ENCODE measurements at regions not wholly inside any gene's neighbourhood (a gene's known extent, or its start where the extent isn't known, plus 50 kb on each side); places are given as distances from the start of the nearest gene placed in this dataset.
"Not testable (repeated sequence)": the region's sequence is repeated elsewhere in the genome, so short reads cannot be mapped to it uniquely, and the experiment has no call there.

DNA sequence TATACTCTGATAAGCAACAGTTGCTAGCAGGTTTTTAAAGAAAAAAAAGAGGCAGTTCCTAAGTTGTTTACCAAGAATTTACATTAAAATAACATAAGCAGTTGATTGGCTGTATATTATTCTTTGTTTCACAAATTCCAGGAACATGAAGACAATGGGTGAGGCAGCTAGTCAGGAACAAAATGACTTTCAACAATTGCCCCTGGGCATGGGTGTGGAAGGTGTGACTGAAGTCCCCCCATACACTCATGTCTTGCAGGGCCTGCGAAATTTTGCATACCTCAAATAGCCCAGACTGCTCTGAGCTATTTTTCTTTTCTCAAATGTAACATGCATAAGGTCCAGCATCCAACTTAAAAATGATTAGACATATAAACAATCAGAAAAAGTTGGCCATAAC, 267.2 kb upstream of the DIO3 start:
- Histone ChIP-seq H3K36me3 (no peaks in the 10 kb centered on the region), H3K4me1 (no peaks in the 10 kb centered on the region), H3K9me3 (peaks cover 0 to 18% (median 6%) of the 10 kb centered on the region in 3 donors), H3K4me3 (no peak overlapping the region), H3K27me3 (no peaks in the 10 kb centered on the region), H3K27ac (no peak overlapping the region)
- intact Hi-C loops (cut with DNase I; ENCODE audit: low total_unique reads): no loop called here
- DNase-seq: no peak
- TF ChIP-seq CTCF (IDR thresholded peaks at IDR 0.05): no peak

GRCh38 chr14:101299781-101300180, 261.5 kb upstream of the DIO3 start:
- H3K4me3 ChIP-seq; DNase-seq; H3K27ac ChIP-seq; H3K4me1 ChIP-seq; H3K36me3 ChIP-seq; intact Hi-C loops (cut with DNase I; ENCODE audit: low total_unique reads); H3K27me3 ChIP-seq: not testable (repeated sequence)
- H3K9me3 ChIP-seq: peaks cover 0 to 18% (median 6%) of the 10 kb centered on the region in 3 donors

DNA sequence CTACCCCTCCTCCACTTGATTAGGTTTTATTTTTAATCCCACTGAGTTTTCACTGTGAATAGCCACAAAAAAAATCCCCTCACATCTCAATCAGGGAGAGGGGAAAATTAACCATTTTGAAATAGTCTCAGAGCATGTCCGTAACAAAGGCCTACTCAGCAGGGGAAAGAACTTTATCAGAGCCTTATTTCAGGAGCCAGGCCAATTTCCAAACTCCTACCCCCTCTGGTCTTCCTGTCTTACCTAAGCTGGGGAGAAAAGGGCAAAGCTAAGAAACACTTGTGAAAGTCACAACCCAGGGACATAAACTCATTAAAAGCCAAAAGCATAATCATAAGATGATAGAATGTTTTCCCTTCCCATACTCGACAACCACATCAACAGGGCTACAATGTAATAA, 260.3 kb upstream of the DIO3 start:
- Histone ChIP-seq H3K9me3 (peaks cover 0 to 18% (median 6%) of the 10 kb centered on the region in 3 donors), H3K4me1 (no peaks in the 10 kb centered on the region), H3K36me3 (no peaks in the 10 kb centered on the region), H3K27ac (no peak overlapping the region), H3K27me3 (no peaks in the 10 kb centered on the region), H3K4me3 (no peak overlapping the region)
- no peak for DNase-seq
- intact Hi-C loops (cut with DNase I; ENCODE audit: low total_unique reads): no loop called here
- no peak for TF ChIP-seq CTCF (IDR thresholded peaks at IDR 0.05)

DNA sequence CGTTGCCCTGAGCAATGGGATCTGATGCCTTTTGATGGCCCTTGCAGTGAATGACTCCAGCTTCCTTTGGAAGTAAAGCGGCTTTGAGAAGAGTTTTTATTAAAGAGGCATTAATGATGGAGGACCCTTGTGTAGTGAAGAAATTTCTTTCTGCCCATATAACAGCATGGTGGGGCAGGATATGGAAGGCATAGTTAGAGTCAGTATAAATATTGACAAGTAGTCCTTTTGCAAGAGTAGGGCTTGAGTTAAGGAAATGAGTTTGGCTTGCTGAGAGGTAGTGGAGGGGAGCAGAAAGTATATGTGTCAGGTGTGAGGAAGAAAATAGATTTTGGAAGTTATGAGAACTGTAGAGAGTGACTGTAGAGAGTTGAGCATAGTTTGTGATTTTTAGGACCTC, 254.1 kb upstream of the DIO3 start:
- DNase-seq; H3K4me1 ChIP-seq; H3K36me3 ChIP-seq; H3K9me3 ChIP-seq; H3K27me3 ChIP-seq; H3K4me3 ChIP-seq; H3K27ac ChIP-seq; intact Hi-C loops (cut with DNase I; ENCODE audit: low total_unique reads): not testable (repeated sequence)

- H3K4me3 ChIP-seq; H3K27ac ChIP-seq; DNase-seq; H3K36me3 ChIP-seq; H3K4me1 ChIP-seq; H3K27me3 ChIP-seq; intact Hi-C loops (cut with DNase I; ENCODE audit: low total_unique reads): not testable (repeated sequence)
- H3K9me3 ChIP-seq: peaks cover 0 to 15% (median 11%) of the 10 kb centered on the region in 3 donors
These were observed 250.1 kb upstream of the DIO3 start for GRCh38 chr14:101311186-101311585.

DNA sequence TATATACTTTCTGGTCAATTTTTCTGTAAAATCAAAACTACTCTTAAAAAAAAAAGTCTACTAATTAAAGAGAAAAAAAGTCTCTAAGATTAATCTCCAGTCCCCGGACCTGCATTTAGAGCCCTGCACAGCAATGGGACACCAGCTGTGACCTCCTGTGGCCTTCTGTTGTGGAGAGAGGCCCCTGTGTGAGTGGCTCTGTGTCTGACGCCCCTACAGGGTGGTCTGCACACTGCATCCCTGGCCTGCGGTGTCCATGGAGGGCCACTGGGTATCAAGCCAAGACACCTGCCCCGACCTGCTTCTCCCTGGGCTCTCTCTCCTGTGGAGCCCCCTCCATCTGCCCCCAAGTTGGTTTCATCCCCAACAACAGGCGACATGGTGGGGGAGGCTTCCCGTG, 248.0 kb upstream of the DIO3 start:
- Histone ChIP-seq H3K4me3 (no peak overlapping the region), H3K4me1 (no peaks in the 10 kb centered on the region), H3K36me3 (no peaks in the 10 kb centered on the region), H3K27ac (no peak overlapping the region), H3K9me3 (peaks cover 0 to 12% (median 11%) of the 10 kb centered on the region in 3 donors), H3K27me3 (no peaks in the 10 kb centered on the region)
- DNase-seq: no peak
- no peak for TF ChIP-seq CTCF (IDR thresholded peaks at IDR 0.05)
- intact Hi-C loops (cut with DNase I; ENCODE audit: low total_unique reads): no loop called here

GRCh38 chr14:101315802-101316296, 245.4 kb upstream of the DIO3 start:
- intact Hi-C loops (cut with DNase I; ENCODE audit: low total_unique reads): no loop called here
- no peak for TF ChIP-seq CTCF (IDR thresholded peaks at IDR 0.05)
- no peaks in the 10 kb centered on the region for H3K4me1 ChIP-seq
- no peaks in the 10 kb centered on the region for H3K36me3 ChIP-seq
- H3K4me3 ChIP-seq: no peak overlapping the region
- H3K27ac ChIP-seq: no peak overlapping the region
- no peaks in the 10 kb centered on the region for H3K27me3 ChIP-seq
- peaks cover 0 to 12% (median 11%) of the 10 kb centered on the region in 3 donors for H3K9me3 ChIP-seq
- no peak for DNase-seq

Measured in tibial artery (tissue), 4 donors.